ENCODE measurements at regions not wholly inside any gene's neighbourhood (a gene's known extent, or its start where the extent isn't known, plus 50 kb on each side); places are given as distances from the start of the nearest gene placed in this dataset.

- TF ChIP-seq POLR2A (IDR thresholded peaks at IDR 0.05; ENCODE audit: low read length), result no peak
- TF ChIP-seq GATA1 (IDR thresholded peaks at IDR 0.05; ENCODE audit: low read depth, low read length), result no peak
These were observed 501.8 kb upstream of the TMPO start for GRCh38 chr12:98013560-98013959.
